Skeletal muscle tissue (tissue), 3 donors: ENCODE measurements at regions not wholly inside any gene's neighbourhood (a gene's known extent, or its start where the extent isn't known, plus 50 kb on each side); places are given as distances from the start of the nearest gene placed in this dataset.

Experiments used
- H3K27ac ChIP-seq: one replicate; pipeline ENCODE4 v1.7.0; 2013; ENCODE audit warnings: mild to moderate bottlenecking, low read depth, low read length, inconsistent platforms
- H3K27me3 ChIP-seq, 3 donors: one replicate each; pipeline ENCODE4 v1.7.0; 2013; ENCODE audit warnings: low read length in 3 of 3; ENCODE audit not compliant: control insufficient read depth in 3 of 3, insufficient read depth in 3 of 3
- H3K36me3 ChIP-seq, 3 donors: one replicate each; pipeline ENCODE4 v1.7.0; 2013; ENCODE audit warnings: low read length in 3 of 3; ENCODE audit not compliant: control insufficient read depth in 3 of 3, insufficient read depth in 3 of 3
- H3K4me1 ChIP-seq, 3 donors: one replicate each; pipeline ENCODE4 v1.7.0; 2013; ENCODE audit warnings: low read length in 3 of 3, mild to moderate bottlenecking in 3 of 3; ENCODE audit not compliant: control insufficient read depth in 3 of 3, insufficient read depth in 3 of 3
- H3K4me3 ChIP-seq, 3 donors: one replicate each; pipeline ENCODE4 v1.7.0; 2013; ENCODE audit warnings: low read length in 3 of 3
- H3K9ac ChIP-seq, 3 donors: one replicate each; pipeline ENCODE4 v1.7.0; 2013; ENCODE audit warnings: low read length in 3 of 3, mild to moderate bottlenecking in 3 of 3, moderate library complexity in 2 of 3, low read depth in 1 of 3
- H3K9me3 ChIP-seq, 3 donors: one replicate each; pipeline ENCODE4 v1.7.0; 2013; ENCODE audit warnings: low read length in 3 of 3; ENCODE audit not compliant: control insufficient read depth in 3 of 3
- donor health status: Osteomylitis.

DNA sequence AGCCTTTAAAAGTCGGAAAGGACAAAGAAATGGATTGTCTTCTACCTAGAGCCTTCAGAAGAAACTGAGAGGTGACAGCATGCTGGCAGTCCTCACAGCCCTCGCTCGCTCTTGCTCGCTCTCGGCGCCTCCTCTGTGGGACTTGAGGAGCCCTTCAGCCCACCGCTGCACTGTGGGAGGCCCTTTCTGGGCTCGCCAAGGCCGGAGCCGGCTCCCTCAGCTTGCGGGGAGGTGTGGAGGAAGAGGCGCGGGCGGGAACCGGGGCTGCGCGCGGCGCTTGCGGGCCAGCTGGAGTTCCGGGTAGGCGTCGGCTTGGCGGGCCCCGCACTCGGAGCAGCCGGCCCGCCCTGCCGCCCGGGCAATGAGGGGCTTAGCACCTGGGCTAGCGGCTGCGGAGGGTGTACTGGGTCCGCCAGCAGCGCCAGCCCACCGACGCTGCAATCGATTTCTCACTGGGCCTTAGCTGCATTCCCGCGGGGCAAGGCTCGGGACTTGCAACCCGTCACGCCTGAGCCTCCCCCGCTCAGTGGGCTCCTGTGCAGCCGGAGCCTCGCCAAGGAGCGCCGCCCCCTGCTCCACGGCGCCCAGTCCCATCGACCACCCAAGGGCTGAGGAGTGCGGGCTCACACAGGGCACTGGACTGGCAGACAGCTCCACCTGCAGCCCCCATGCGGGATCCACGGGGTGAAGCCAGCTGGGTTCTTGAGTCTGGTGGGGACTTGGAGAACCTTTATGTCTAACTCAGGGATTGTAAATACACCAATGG lies 953.8 kb upstream of the GBE1 start:
- Histone ChIP-seq H3K4me3 (no peak overlapping the region), H3K27me3 (no peaks in the 10 kb centered on the region), H3K36me3 (no peaks in the 10 kb centered on the region), H3K27ac (no peak overlapping the region), H3K4me1 (no peaks in the 10 kb centered on the region), H3K9ac (no peak overlapping the region), H3K9me3 (peaks cover 0 to 2% (median 0%) of the 10 kb centered on the region in 3 donors)

- Histone ChIP-seq H3K4me1 (no peaks in the 10 kb centered on the region), H3K4me3 (no peak overlapping the region), H3K36me3 (no peaks in the 10 kb centered on the region), H3K9ac (no peak overlapping the region), H3K27ac (no peak overlapping the region), H3K27me3 (no peaks in the 10 kb centered on the region), H3K9me3 (no peaks in the 10 kb centered on the region)
These were observed 945.6 kb upstream of the GBE1 start for GRCh38 chr3:82707035-82707434.

- no peaks in the 10 kb centered on the region for H3K4me1 ChIP-seq
- no peaks in the 10 kb centered on the region for H3K27me3 ChIP-seq
- no peak overlapping the region for H3K27ac ChIP-seq
- H3K9me3 ChIP-seq = no peaks in the 10 kb centered on the region
- no peak overlapping the region for H3K9ac ChIP-seq
- H3K4me3 ChIP-seq = no peak overlapping the region
- H3K36me3 ChIP-seq = no peaks in the 10 kb centered on the region
These were observed 924.3 kb upstream of the GBE1 start for GRCh38 chr3:82685761-82686160.

- Histone ChIP-seq H3K27ac (no peak overlapping the region), H3K9ac (no peak overlapping the region), H3K4me3 (no peak overlapping the region), H3K36me3 (no peaks in the 10 kb centered on the region), H3K4me1 (no peaks in the 10 kb centered on the region), H3K9me3 (no peaks in the 10 kb centered on the region), H3K27me3 (no peaks in the 10 kb centered on the region)
These were observed 915.0 kb upstream of the GBE1 start for GRCh38 chr3:82676356-82677026.

DNA sequence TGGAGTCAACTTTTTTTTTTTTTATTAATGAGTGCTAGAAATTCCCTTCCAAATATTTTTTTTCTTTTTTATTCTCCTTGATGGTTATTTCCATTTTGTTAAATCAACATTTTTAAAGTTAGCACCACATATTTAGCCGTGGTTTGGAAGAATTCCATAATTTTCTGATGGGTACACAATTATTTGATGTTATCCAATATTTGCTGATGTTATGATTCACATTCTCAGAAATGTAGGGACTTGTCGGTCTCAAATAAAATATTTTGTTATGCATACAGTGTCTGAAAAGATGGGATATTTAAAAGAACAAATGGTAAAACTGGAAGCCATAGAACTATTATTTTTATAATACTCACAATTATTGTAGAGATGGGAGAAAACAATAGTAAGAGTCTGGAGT lies 911.5 kb upstream of the GBE1 start:
- Histone ChIP-seq H3K9ac (no peak overlapping the region), H3K9me3 (no peaks in the 10 kb centered on the region), H3K4me1 (no peaks in the 10 kb centered on the region), H3K36me3 (no peaks in the 10 kb centered on the region), H3K4me3 (no peak overlapping the region), H3K27ac (no peak overlapping the region), H3K27me3 (no peaks in the 10 kb centered on the region)

GRCh38 chr3:82671466-82671865 lies 910.0 kb upstream of the GBE1 start:
- Histone ChIP-seq H3K36me3 (no peaks in the 10 kb centered on the region), H3K9ac (no peak overlapping the region), H3K4me1 (no peaks in the 10 kb centered on the region), H3K27ac (no peak overlapping the region), H3K9me3 (no peaks in the 10 kb centered on the region), H3K4me3 (no peak overlapping the region), H3K27me3 (no peaks in the 10 kb centered on the region)

- Histone ChIP-seq H3K27me3 (no peaks in the 10 kb centered on the region), H3K9ac (no peak overlapping the region), H3K4me1 (no peaks in the 10 kb centered on the region), H3K4me3 (no peak overlapping the region), H3K9me3 (no peaks in the 10 kb centered on the region), H3K27ac (no peak overlapping the region), H3K36me3 (no peaks in the 10 kb centered on the region)
These were observed 893.3 kb upstream of the GBE1 start for GRCh38 chr3:82654708-82655107.

DNA sequence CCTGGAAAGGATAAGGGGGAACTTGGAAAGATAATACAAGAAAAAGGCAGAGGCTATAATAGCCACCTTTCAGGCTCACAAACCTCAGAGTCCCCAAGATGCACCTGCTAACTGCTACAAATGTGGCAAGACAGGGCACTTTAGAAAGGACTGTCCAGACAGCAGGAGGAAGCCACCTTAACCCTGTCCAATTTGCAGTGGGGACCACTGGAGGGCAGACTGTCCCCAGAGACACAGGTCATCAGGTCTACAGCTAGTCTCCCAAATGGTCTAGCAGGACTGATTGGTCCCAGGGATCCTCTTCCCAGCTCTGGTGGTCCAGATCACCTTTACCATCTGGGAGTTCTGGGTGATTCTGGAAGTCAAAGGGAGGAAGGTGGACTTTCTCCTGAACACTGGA lies 882.5 kb upstream of the GBE1 start:
- Histone ChIP-seq H3K36me3 (no peaks in the 10 kb centered on the region), H3K27me3 (no peaks in the 10 kb centered on the region), H3K9ac (no peak overlapping the region), H3K27ac (no peak overlapping the region), H3K9me3 (no peaks in the 10 kb centered on the region), H3K4me3 (no peak overlapping the region), H3K4me1 (no peaks in the 10 kb centered on the region)

DNA sequence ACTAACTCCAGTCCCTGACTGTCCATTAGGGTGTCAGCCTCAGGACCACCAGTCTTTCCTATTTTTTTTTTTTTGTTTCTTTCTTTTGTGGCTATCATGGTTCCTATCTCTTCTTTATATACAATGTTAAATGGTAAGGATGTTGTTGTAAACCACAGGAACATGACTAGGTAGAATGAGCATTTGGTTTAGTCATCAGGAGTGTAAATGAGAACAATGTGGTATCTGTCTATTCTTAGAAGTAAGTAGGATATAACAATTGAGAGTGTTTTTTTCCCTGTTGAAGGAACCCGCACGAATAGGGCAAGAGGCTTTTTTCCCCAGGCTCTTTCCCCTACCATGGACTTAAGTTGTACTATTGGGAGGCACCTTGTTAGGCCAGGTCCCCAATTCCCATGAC lies 880.3 kb upstream of the GBE1 start:
- Histone ChIP-seq H3K4me3 (no peak overlapping the region), H3K9me3 (no peaks in the 10 kb centered on the region), H3K4me1 (no peaks in the 10 kb centered on the region), H3K27me3 (no peaks in the 10 kb centered on the region), H3K9ac (no peak overlapping the region), H3K36me3 (no peaks in the 10 kb centered on the region), H3K27ac (no peak overlapping the region)

- Histone ChIP-seq H3K9ac (no peak overlapping the region), H3K36me3 (no peaks in the 10 kb centered on the region), H3K4me3 (no peak overlapping the region), H3K4me1 (no peaks in the 10 kb centered on the region), H3K9me3 (no peaks in the 10 kb centered on the region), H3K27me3 (no peaks in the 10 kb centered on the region), H3K27ac (no peak overlapping the region)
These were observed 878.8 kb upstream of the GBE1 start for GRCh38 chr3:82640254-82640653.
